Fibroblast of lung (primary cell): ENCODE measurements at regions not wholly inside any gene's neighbourhood (a gene's known extent, or its start where the extent isn't known, plus 50 kb on each side); places are given as distances from the start of the nearest gene placed in this dataset.

ENCODE experiments used
- CTCF ChIP-seq, 2 donors: IDR thresholded peaks in 1 of 2; conservative IDR thresholded peaks in 1 of 2; 1 replicate in 1 of 2; 2 replicates in 1 of 2; pipeline ENCODE4 v1.5.1; 2011 to 2012; ENCODE audit warnings: low read length in 2 of 2, control low read depth in 1 of 2, inconsistent platforms in 1 of 2, low read depth in 1 of 2, mild to moderate bottlenecking in 1 of 2
- EZH2 ChIP-seq: IDR thresholded peaks from 2 replicates; pipeline ENCODE4 v1.5.1; 2012; ENCODE audit warnings: low read length, control low read depth, mild to moderate bottlenecking; ENCODE audit errors: missing control alignments

- no peak for TF ChIP-seq EZH2
- TF ChIP-seq CTCF (conservative IDR thresholded peaks at IDR 0.05 in 1 of 2, IDR thresholded peaks at IDR 0.05 in 1 of 2; ENCODE audit: low read depth in 1 of 2, low read length in 2 of 2), result no peak
Observed at GRCh38 chr11:121374286-121374985, 77.7 kb upstream of the SORL1 start.
